NCI-H2196 (cell line): ENCODE measurements at regions not wholly inside any gene's neighbourhood (a gene's known extent, or its start where the extent isn't known, plus 50 kb on each side); places are given as distances from the start of the nearest gene placed in this dataset.

ENCODE experiments used
- DNase-seq: peaks from one replicate; lab custom pipeline; 2025; ENCODE audit not compliant: unreplicated experiment; lab: John Stamatoyannopoulos, UW

- DNase-seq: no peak
Measured at GRCh38 chr11:131186629-131187101, 183.8 kb upstream of the NTM start.

- DNase-seq: no peak
Measured at GRCh38 chr11:131190446-131190845, 180.0 kb upstream of the NTM start.

- DNase-seq: no peak
Measured at GRCh38 chr11:131191606-131192005, 178.8 kb upstream of the NTM start.

DNA sequence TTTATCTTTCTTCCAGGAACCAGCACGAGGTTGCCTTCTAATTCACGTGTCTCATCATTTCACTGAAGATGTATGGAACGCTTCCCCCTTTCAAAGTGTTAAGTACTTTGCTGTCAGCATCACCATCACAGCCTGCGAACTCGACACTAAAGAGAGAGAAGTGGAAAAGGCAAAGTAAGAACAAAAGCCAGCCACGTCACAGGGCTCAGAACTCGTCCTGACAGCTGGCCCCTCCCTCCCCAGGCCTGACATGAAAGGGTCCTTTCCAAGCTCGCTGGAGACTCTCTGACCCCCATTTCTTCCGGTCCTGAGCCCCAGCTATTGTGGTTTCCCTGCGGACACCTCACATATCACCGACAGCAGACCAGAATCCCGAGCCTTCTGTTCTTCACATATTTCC lies 177.8 kb upstream of the NTM start:
- DNase-seq: no peak

GRCh38 chr11:131193031-131193501 lies 177.3 kb upstream of the NTM start:
- DNase-seq: no peak

DNA sequence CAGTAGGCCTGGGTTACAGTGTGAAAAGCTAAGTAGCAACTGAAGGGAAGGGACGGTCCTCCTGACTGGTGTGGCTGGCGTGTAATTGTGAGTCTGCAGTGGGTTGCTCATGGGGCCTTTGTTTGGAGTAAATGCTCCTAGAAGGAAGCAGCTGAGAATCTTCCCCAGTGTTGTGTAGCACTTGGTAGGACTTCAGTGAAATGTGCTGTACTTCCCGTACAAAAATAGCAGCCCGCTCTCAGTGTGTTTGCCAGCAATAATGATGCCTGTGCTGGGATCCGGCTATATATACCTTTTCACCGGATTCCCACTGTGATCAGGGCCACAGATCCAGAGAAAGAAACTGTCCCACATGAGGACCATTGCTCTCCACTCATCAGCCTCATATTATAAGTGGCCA lies 175.7 kb upstream of the NTM start:
- no peak for DNase-seq

DNA sequence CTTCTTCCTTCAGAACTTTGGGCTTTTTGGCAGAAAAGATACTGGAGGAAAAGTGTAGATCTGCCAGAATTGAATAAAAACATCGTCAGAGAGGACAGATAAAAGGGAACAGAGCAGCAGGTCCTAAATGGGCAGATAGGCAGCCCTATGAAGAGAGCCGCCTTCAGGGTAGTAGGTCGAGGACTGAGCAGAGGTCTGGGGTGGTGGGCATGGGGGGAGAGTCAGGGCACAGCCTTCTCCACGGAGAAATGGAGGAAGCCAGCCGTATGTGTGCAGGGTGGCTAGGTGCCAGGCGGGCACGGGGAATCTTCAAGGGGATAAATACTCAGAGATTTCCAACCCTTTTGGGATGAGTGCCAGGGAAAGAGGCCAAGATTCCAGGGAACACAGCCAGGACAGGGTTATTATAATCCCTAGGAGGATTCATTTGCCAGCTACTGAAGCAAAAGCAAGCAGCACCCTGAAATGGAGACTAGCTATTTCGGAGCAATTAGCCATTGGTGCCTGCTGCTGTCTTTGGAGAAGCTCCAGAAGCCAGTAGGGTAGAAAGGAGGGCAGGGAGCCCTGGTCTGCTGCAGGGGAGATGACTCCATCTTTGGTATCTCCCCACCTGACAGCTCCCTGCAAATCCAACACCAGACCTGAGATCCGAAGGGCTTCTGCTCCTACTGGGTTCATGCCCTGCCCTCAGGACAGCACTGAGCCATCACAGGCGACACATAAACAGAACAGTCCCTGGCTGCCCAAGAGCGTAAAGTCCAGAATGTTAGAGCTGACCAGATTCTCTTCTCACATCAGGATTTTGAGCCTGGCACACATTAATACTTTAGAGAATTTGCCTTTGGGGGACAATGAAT lies 174.5 kb upstream of the NTM start:
- DNase-seq: peak; percentile 63

DNA sequence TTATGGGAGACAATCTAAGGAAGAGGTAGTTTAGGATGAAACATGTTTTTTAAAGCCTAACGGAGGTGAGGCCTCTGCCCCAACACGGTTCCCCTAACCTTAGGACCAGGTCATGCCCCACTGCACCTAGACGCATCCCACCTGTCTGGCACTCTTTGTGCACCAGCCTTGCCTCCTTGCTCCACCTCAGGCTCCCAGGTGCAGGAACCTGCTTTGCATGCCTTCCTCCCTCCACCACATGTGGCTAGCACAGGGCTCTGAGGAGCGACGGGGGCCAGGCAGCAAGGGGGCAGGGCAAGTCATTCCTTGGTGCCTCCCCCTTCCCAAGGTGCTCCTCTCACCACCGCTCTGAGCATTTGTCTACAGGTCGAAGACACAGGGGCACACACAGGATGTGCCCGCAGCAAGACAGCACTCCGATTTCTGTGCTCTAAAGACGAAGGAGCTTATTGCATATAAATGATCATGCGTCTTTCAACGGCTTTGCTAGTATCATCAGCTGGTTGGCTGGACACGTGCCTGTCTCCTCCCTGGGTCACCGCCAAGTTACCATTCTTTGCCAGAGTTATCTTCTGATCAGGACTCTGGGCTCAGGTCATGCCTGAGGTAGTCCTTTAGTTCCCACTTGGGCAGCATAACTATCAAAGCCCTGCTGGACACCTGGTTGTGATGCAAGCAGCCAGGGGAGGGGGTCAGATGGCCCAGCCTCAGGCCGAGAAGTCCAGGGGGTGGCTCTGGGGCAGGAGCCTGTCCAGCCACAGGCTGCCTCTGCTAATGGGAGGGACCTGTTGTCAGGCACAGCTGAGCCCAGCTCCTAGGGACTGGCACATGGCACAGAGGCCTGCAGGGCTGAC lies 172.0 kb upstream of the NTM start:
- DNase-seq: no peak

- DNase-seq: no peak
Measured at GRCh38 chr11:131199015-131199280, 171.5 kb upstream of the NTM start.

GRCh38 chr11:131201674-131202073 lies 168.7 kb upstream of the NTM start:
- no peak for DNase-seq

- no peak for DNase-seq
Measured at GRCh38 chr11:131203040-131203439, 167.4 kb upstream of the NTM start.

DNA sequence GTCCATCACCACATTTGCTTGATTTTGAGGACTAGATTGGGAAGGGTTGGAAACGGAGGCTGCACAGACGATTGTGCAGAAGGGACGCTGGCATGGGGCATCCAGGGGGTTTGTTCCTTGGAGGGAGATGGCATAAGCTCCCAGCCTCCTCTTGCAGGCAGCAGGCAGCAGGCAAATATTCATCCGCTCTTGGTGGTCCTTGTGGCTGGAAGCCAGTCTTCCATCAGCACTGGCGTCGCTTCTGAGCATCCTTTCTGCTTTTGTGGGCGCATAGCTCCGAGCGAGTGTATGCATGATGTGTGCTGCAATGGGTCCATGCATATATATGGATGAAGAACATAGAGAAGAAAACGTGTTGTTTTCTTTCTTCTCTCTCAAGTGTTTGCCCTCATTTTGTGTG lies 166.1 kb upstream of the NTM start:
- DNase-seq: no peak

- DNase-seq: no peak
Measured at GRCh38 chr11:131204765-131205380, 165.5 kb upstream of the NTM start.

GRCh38 chr11:131206671-131207070 lies 163.7 kb upstream of the NTM start:
- DNase-seq: no peak

DNA sequence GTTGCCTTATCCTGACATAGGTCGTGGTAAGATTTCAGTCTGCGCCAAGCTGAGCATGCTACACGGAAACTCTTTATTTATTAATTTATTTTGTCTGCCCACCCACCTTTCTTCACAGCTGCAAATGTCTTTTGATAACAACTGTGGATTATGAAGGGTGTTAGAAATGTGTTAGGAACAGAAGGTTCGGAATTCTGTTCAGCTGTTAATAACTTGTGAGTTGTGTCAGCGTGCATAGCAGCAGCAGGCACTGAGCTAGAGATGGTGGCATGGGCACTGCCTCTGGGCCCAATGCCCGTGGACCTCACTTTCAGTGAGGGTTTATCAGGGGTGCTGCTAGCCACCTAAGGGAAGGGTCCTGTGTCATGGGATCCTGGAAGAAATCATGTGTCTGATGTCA lies 162.5 kb upstream of the NTM start:
- DNase-seq: no peak

- no peak for DNase-seq
Measured at GRCh38 chr11:131217313-131218310, 152.8 kb upstream of the NTM start.

GRCh38 chr11:131218542-131218941 lies 151.9 kb upstream of the NTM start:
- DNase-seq: no peak

- no peak for DNase-seq
Measured at GRCh38 chr11:131219646-131220045, 150.8 kb upstream of the NTM start.

DNA sequence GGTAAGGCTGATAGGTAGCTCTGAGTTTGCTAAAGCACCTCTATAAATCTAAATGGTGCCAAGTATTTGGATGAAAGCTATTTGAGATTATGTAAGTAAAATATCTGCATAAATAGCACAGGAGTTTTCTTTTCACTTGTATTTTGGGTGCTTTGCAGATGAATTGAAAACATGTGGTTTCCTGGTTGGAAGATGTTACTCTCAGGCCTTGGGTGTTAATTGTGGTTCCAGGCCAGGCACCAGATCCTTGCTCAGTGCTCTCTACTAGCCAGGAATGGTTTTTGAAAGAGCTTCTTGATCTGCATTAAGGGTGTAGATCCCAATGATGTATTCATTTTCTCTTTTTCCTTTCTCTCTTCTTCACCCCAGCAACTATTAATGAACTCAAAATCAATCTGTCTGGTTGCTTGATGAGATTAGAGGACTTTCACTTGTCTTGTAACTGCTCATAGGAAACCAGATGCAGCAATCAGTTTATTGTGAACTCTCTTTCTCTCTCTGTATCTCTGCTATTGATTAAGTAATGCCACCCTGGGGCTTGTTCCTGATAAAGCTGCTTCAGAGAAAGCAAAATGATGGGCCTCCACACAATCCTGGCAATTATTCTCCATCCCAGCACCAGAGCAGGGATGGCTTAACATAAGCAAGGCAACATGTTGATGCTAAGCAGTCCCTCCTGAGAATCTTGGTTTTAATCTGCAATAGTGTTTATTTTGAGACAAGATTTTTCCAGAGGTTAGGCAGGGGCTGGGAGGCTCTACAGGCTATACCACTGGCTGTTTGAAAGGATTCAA lies 147.0 kb upstream of the NTM start:
- no peak for DNase-seq

DNA sequence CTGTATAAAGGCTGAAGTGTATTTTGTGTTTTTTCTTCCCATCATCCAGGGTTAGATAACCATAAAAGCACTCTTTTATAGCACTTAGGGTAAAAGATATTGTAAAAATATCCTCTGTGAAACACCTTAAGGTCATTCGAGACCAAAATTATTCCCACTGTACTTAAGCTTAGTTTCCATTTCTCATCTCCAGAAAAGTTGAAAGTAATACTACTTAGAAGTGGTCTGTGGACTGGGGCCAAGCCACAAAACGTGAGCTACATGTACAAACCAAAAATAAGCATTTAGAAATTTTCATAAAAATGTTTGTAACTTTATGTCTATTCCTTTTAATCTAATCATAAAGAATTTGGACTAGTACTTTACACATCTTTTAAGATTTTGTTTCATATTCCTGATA lies 142.0 kb upstream of the NTM start:
- DNase-seq: no peak
